IMR-90 (cell line): ENCODE measurements at regions not wholly inside any gene's neighbourhood (a gene's known extent, or its start where the extent isn't known, plus 50 kb on each side); places are given as distances from the start of the nearest gene placed in this dataset.

ENCODE experiments used
- ATAC-seq: fragments of 200-7000 bp; cut with Tn5 transposase; 2 replicates; pipeline ENCODE4 v1.9.1; 2020; ENCODE audit warnings: low read depth, mild to moderate bottlenecking, moderate library complexity
- BruUV-seq: library from RNA; stranded (reverse); fragments of 400-500 nt; replicated peaks from 2 replicates; lab custom pipeline; 2021; lab: Mats Ljungman, UMichigan
- CTCF ChIA-PET: fragments of 300-600 bp; formaldehyde crosslinking; extraction: SDS; loops from one replicate; lab custom pipeline; 2021; ENCODE audit warnings: antibody characterized with exemption; lab: Yijun Ruan, JAX
- POLR2A ChIA-PET: fragments of 300-600 bp; sonication (Branson Sonifier 250); formaldehyde crosslinking; loops from one replicate; lab custom pipeline; 2022; ENCODE audit warnings: antibody characterized with exemption; ENCODE audit not compliant: unreplicated experiment; lab: Charles Lee
- DNase-seq: peaks from one replicate; pipeline ENCODE4 v3.0.0; 2013
- H2AFZ ChIP-seq: replicated peaks from 2 replicates; pipeline ENCODE3; 2013; ENCODE audit warnings: low read length, mild to moderate bottlenecking; ENCODE audit not compliant: poor library complexity
- H2AK5ac ChIP-seq: 2 replicates; pipeline ENCODE4 v1.6.1; 2013; ENCODE audit warnings: low read depth, low read length, inconsistent platforms
- H2AK9ac ChIP-seq: replicated peaks from 2 replicates; pipeline ENCODE3; 2013; ENCODE audit warnings: mild to moderate bottlenecking, low read depth, low read length, moderate library complexity; ENCODE audit not compliant: poor library complexity
- H2BK120ac ChIP-seq: 2 replicates; pipeline ENCODE4 v1.6.1; 2013; ENCODE audit warnings: low read depth, low read length, inconsistent platforms
- H2BK15ac ChIP-seq: 3 replicates; pipeline ENCODE4 v1.6.1; 2013; ENCODE audit warnings: low read depth, low read length, inconsistent platforms
- H2BK20ac ChIP-seq: 2 replicates; pipeline ENCODE4 v1.6.1; 2013; ENCODE audit warnings: low read depth, mild to moderate bottlenecking, inconsistent platforms, low read length, moderate library complexity
- H2BK5ac ChIP-seq: 2 replicates; pipeline ENCODE4 v1.6.1; 2013; ENCODE audit warnings: mild to moderate bottlenecking, low read depth, low read length, inconsistent platforms; ENCODE audit not compliant: poor library complexity, severe bottlenecking
- H3K14ac ChIP-seq: replicated peaks from 2 replicates; pipeline ENCODE4 v1.6.1; 2013; ENCODE audit warnings: low read depth, low read length, inconsistent platforms
- H3K18ac ChIP-seq: 2 replicates; pipeline ENCODE4 v1.6.1; 2013; ENCODE audit warnings: low read depth, low read length, control low read depth
- H3K23ac ChIP-seq: 2 replicates; pipeline ENCODE4 v1.6.1; 2013; ENCODE audit warnings: low read depth, low read length, inconsistent platforms
- H3K27ac ChIP-seq: 2 replicates; pipeline ENCODE4 v1.5.1; 2013; ENCODE audit warnings: mild to moderate bottlenecking, control low read depth, low read length; ENCODE audit not compliant: insufficient read depth
- H3K27me3 ChIP-seq: 2 replicates; pipeline ENCODE4 v1.6.1; 2013; ENCODE audit warnings: low read length; ENCODE audit not compliant: control insufficient read depth, insufficient read depth
- H3K36me3 ChIP-seq: 2 replicates; pipeline ENCODE4 v1.6.1; 2013; ENCODE audit warnings: low read length, mixed read lengths; ENCODE audit not compliant: control insufficient read depth, insufficient read depth
- H3K4ac ChIP-seq: 2 replicates; pipeline ENCODE4 v1.6.1; 2013; ENCODE audit warnings: low read depth, low read length, inconsistent platforms
- H3K4me1 ChIP-seq: 2 replicates; pipeline ENCODE4 v1.6.1; 2013; ENCODE audit warnings: low read length, mixed read lengths; ENCODE audit not compliant: control insufficient read depth, insufficient read depth
- H3K4me2 ChIP-seq: 2 replicates; pipeline ENCODE4 v1.6.1; 2013; ENCODE audit warnings: low read depth, mild to moderate bottlenecking, control low read depth, low read length, moderate library complexity
- H3K4me3 ChIP-seq: 2 replicates; pipeline ENCODE4 v1.5.1; 2013; ENCODE audit warnings: low read depth, mild to moderate bottlenecking, control low read depth, low read length, moderate library complexity; ENCODE audit not compliant: insufficient read depth
- H3K56ac ChIP-seq: 2 replicates; pipeline ENCODE4 v1.6.1; 2013; ENCODE audit warnings: low read length, inconsistent platforms; ENCODE audit not compliant: insufficient read depth; ENCODE audit errors: extremely low read depth
- H3K79me1 ChIP-seq, 2 experiments: 2 replicates each; pipeline ENCODE4 v1.6.1; 2013; ENCODE audit warnings: low read length in 2 of 2, inconsistent platforms in 1 of 2, low read depth in 1 of 2
- H3K9ac ChIP-seq: 2 replicates; pipeline ENCODE4 v1.6.1; 2013; ENCODE audit warnings: low read depth, low read length, control low read depth
- H3K9me1 ChIP-seq: 2 replicates; pipeline ENCODE4 v1.6.1; 2013; ENCODE audit warnings: low read length, inconsistent platforms; ENCODE audit not compliant: insufficient read depth
- H3K9me3 ChIP-seq: 2 replicates; pipeline ENCODE4 v1.6.1; 2013; ENCODE audit warnings: low read length; ENCODE audit not compliant: control insufficient read depth, insufficient read depth
- H4K20me1 ChIP-seq: 2 replicates; pipeline ENCODE4 v1.6.1; 2013; ENCODE audit warnings: low read length, inconsistent platforms; ENCODE audit not compliant: insufficient read depth
- H4K5ac ChIP-seq: 2 replicates; pipeline ENCODE4 v1.6.1; 2013; ENCODE audit warnings: mild to moderate bottlenecking, low read depth, low read length, control low read depth
- H4K8ac ChIP-seq, 2 experiments: 2 replicates each; pipeline ENCODE4 v1.6.1; 2013; ENCODE audit warnings: low read depth in 2 of 2, low read length in 2 of 2, control low read depth in 1 of 2, inconsistent platforms in 1 of 2
- H4K91ac ChIP-seq: 2 replicates; pipeline ENCODE4 v1.6.1; 2013; ENCODE audit warnings: low read depth, low read length, inconsistent platforms; ENCODE audit not compliant: insufficient read depth
- BHLHE40 ChIP-seq: fragments of 150-350 bp; IDR thresholded peaks from 2 replicates; pipeline ENCODE4 v1.6.1; 2016; ENCODE audit warnings: mild to moderate bottlenecking, low read depth, low read length
- CEBPB ChIP-seq: IDR thresholded peaks from 2 replicates; pipeline ENCODE4 v1.6.1; 2012; ENCODE audit warnings: low read depth, low read length, improper control_type of control experiment
- FOS ChIP-seq: fragments of 150-350 bp; IDR thresholded peaks from 2 replicates; pipeline ENCODE4 v1.6.1; 2016; ENCODE audit warnings: low read depth, low read length
- MAFK ChIP-seq: IDR thresholded peaks from 2 replicates; pipeline ENCODE4 v1.6.1; 2012; ENCODE audit warnings: low read depth, low read length, improper control_type of control experiment
- MAZ ChIP-seq: IDR thresholded peaks from 2 replicates; pipeline ENCODE4 v1.6.1; 2012; ENCODE audit warnings: low read depth, mild to moderate bottlenecking, low read length, improper control_type of control experiment, moderate library complexity, borderline replicate concordance
- MXI1 ChIP-seq: IDR thresholded peaks from 2 replicates; pipeline ENCODE4 v1.6.1; 2012; ENCODE audit warnings: low read depth, mild to moderate bottlenecking, low read length, moderate library complexity, borderline replicate concordance
- NFE2L2 ChIP-seq: fragments of 150-350 bp; IDR thresholded peaks from 2 replicates; pipeline ENCODE4 v1.6.1; 2016; ENCODE audit warnings: low read depth, mild to moderate bottlenecking, low read length
- POLR2A ChIP-seq: IDR thresholded peaks from 2 replicates; pipeline ENCODE4 v1.6.1; 2012; ENCODE audit warnings: mild to moderate bottlenecking, low read depth, low read length
- RAD21 ChIP-seq: IDR thresholded peaks from 2 replicates; pipeline ENCODE4 v1.6.1; 2012; ENCODE audit warnings: low read length, improper control_type of control experiment
- RCOR1 ChIP-seq: IDR thresholded peaks from 2 replicates; pipeline ENCODE4 v1.6.1; 2012; ENCODE audit warnings: mild to moderate bottlenecking, low read length, improper control_type of control experiment; ENCODE audit not compliant: insufficient replicate concordance
- RFX5 ChIP-seq: IDR thresholded peaks from 2 replicates; pipeline ENCODE4 v1.8.0; 2012; ENCODE audit warnings: low read depth, mild to moderate bottlenecking, low read length, moderate library complexity
- SMC3 ChIP-seq: fragments of 150-350 bp; IDR thresholded peaks from 2 replicates; pipeline ENCODE4 v1.6.1; 2016; ENCODE audit warnings: low read depth, mild to moderate bottlenecking, antibody characterized with exemption, low read length, moderate library complexity
- WGBS, 2 experiments: methylation state at CpG; one replicate each; pipeline versions ENCODE4 v1.1.5 to v1.1.7; 2013; ENCODE audit warnings: missing lambda C conversion rate in 2 of 2; ENCODE audit not compliant: insufficient read length in 1 of 2; ENCODE audit errors: extremely low coverage in 2 of 2; 5-methylcytosine and 5-hydroxymethylcytosine counted together
- dilution Hi-C: fragments of 300-500 bp; cut with HindIII; formaldehyde crosslinking; loops from one replicate; pipeline ENCODE4 v1.14.3; 2018; ENCODE audit warnings: low sequenced_read_pairs; ENCODE audit not compliant: unreplicated experiment
- in situ Hi-C: fragments of 300-500 bp; cut with MboI; formaldehyde crosslinking; loops from 3 replicates; pipeline ENCODE4 v1.14.3; 2019; ENCODE audit warnings: low sequenced_read_pairs, inconsistent platforms, mixed read lengths
- intact Hi-C: fragments of 100-400 bp; cut with micrococcal nuclease; formaldehyde crosslinking; loops from 2 replicates; pipeline ENCODE4 v1.10.0; 2022
- TF ChIP-seq, protein P1 (sequence below): fragments of 150-350 bp; IDR thresholded peaks from 2 replicates; pipeline ENCODE4 v1.6.1; 2017; ENCODE audit warnings: mild to moderate bottlenecking, antibody characterized with exemption, low read length, low read depth
- TF ChIP-seq, protein P2 (sequence below): conservative IDR thresholded peaks from 2 replicates; pipeline ENCODE4 v1.5.1; 2012; ENCODE audit warnings: mild to moderate bottlenecking, low read depth, low read length, improper control_type of control experiment

DNA sequence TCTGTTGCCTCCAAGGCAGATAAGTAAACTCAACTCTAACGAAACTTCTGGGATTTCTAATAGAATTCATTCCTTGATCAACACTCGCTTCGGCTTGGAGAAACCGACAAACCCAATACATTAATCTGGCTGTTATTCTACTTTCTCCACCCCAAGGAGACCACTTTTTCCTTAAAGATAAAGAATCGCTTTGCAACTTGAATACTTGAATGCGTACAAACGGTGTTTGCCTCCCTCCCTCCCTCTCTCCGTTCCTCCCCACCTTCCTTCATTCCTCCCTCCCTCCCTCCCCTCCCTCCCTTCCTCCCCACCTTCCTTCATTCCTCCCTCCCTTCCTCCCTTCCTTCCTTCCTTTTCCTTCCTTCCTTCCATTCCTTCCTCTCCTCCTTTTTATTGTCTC is 432.6 kb downstream of the HAPSTR1 start:
- dilution Hi-C loops (no loop called here), intact Hi-C loops (no loop called here), in situ Hi-C loops (no loop called here)
- peaks cover 13% of the 10 kb centered on the region for H3K9me3 ChIP-seq
- H2AK9ac ChIP-seq, result no peak overlapping the region
- ChIA-PET CTCF (no interaction called here), POLR2A (no interaction called here)
- no peak overlapping the region for H3K27ac ChIP-seq
- no peaks in the 10 kb centered on the region for H3K36me3 ChIP-seq
- no peak overlapping the region for H3K9ac ChIP-seq
- H3K9me1 ChIP-seq, result no peaks in the 10 kb centered on the region
- H3K18ac ChIP-seq, result no peak overlapping the region
- no peak overlapping the region for H4K5ac ChIP-seq
- H4K20me1 ChIP-seq, result no peaks in the 10 kb centered on the region
- H2AFZ ChIP-seq, result no peak overlapping the region
- H3K4ac ChIP-seq, result no peak overlapping the region
- H3K4me2 ChIP-seq, result no peak overlapping the region
- H3K14ac ChIP-seq, result no peak overlapping the region
- H3K27me3 ChIP-seq, result no peaks in the 10 kb centered on the region
- H3K23ac ChIP-seq, result no peak overlapping the region
- no peak overlapping the region for H4K91ac ChIP-seq
- H2BK15ac ChIP-seq, result no peak overlapping the region
- no peak overlapping the region for H3K56ac ChIP-seq
- DNase-seq (no peak), ATAC-seq (no peak)
- H3K79me1 ChIP-seq, result no peaks in the 10 kb centered on the region
- no peak overlapping the region for H2BK5ac ChIP-seq
- TF ChIP-seq FOS, result no peak
- TF ChIP-seq RFX5, result no peak
- no peak for TF ChIP-seq CEBPB
- TF ChIP-seq RAD21, result no peak
- TF ChIP-seq MXI1, result no peak
- no peak for TF ChIP-seq NFE2L2
- no peak for TF ChIP-seq BHLHE40
- TF ChIP-seq RCOR1, result no peak
- TF ChIP-seq SMC3, result no peak
- TF ChIP-seq, protein P1, sequence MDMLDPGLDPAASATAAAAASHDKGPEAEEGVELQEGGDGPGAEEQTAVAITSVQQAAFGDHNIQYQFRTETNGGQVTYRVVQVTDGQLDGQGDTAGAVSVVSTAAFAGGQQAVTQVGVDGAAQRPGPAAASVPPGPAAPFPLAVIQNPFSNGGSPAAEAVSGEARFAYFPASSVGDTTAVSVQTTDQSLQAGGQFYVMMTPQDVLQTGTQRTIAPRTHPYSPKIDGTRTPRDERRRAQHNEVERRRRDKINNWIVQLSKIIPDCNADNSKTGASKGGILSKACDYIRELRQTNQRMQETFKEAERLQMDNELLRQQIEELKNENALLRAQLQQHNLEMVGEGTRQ, result no peak
- no peak for TF ChIP-seq MAZ
- TF ChIP-seq POLR2A, result no peak
- no peak for TF ChIP-seq MAFK
- TF ChIP-seq, protein P2, sequence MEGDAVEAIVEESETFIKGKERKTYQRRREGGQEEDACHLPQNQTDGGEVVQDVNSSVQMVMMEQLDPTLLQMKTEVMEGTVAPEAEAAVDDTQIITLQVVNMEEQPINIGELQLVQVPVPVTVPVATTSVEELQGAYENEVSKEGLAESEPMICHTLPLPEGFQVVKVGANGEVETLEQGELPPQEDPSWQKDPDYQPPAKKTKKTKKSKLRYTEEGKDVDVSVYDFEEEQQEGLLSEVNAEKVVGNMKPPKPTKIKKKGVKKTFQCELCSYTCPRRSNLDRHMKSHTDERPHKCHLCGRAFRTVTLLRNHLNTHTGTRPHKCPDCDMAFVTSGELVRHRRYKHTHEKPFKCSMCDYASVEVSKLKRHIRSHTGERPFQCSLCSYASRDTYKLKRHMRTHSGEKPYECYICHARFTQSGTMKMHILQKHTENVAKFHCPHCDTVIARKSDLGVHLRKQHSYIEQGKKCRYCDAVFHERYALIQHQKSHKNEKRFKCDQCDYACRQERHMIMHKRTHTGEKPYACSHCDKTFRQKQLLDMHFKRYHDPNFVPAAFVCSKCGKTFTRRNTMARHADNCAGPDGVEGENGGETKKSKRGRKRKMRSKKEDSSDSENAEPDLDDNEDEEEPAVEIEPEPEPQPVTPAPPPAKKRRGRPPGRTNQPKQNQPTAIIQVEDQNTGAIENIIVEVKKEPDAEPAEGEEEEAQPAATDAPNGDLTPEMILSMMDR, result no peak
- BruUV-seq, result no TSS peak
- H2BK20ac ChIP-seq, result no peak overlapping the region
- 48% methylated on average over 3 of the region's 8 CpGs; no CpG with 5 or more reads in 1 of the 2 experiments for WGBS, 2 experiments
- no peak overlapping the region for H3K4me3 ChIP-seq
- no peaks in the 10 kb centered on the region for H3K4me1 ChIP-seq
- no peak overlapping the region for H2BK120ac ChIP-seq
- H4K8ac ChIP-seq, result no peak overlapping the region
- no peak overlapping the region for H2AK5ac ChIP-seq
